ENCODE measurements at regions not wholly inside any gene's neighbourhood (a gene's known extent, or its start where the extent isn't known, plus 50 kb on each side); places are given as distances from the start of the nearest gene placed in this dataset.

DNA sequence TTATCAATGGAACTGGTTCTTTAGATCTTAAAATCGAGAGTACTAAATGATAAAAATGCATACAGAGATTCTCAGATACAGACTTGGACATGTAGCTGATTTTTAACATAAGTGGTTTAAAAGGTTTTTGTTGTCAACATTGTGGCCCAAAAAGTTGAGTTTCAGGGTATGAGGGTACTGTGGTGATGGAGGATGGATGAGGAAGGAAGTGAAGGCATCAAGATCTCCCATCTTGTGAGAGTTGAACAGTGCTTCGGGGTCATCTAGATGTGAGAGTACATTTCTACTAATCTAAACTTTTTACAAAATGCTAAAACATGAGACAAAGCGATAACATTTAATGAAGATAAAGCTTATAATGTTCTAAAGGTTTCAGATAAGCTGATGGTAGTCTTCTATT lies 452.6 kb downstream of the PCNX1 start:
- CTCF ChIA-PET = no interaction called here
- H3K36me3 Mint-ChIP-seq = peaks cover 13% of the 10 kb centered on the region
- peaks cover 13% of the 10 kb centered on the region for H3K9me3 Mint-ChIP-seq
- H3K27me3 Mint-ChIP-seq = no peaks in the 10 kb centered on the region
- peaks cover 63% of the 10 kb centered on the region for H3K4me1 Mint-ChIP-seq (ENCODE audit: low read depth)
- DNase-seq = no peak
- POLR2A ChIA-PET = interaction anchor here (1.1 to 1.3 kb wide), 2 partner anchors 13 to 39 kb away, joined by 3 read pairs; no protein-coding TSS in a partner anchor
- intact Hi-C loops (cut with micrococcal nuclease) = no loop called here
- no peak overlapping the region for H3K4me3 Mint-ChIP-seq
- H3K27ac Mint-ChIP-seq = no peak overlapping the region

DNA sequence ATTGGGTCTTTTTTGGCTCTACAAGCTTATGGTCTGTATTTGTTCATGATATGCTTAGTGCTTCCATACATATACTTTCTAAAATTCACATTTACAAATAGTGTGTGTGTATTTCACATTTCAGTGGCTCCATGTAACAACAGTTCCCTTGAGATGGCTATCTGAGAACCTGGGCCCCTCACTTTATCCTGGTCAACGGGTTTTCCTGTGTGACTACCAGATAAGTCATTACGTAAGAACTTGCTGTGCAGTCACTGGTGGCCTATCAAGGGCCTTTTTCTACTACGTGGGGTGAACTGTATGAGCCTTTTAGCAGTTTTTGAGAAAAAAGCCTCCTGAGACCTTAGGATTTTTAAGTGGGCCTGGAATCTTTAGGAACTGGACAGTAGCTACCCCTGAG lies 454.1 kb downstream of the PCNX1 start:
- no peak for DNase-seq
- peaks cover 60% of the 10 kb centered on the region for H3K4me1 Mint-ChIP-seq (ENCODE audit: low read depth)
- H3K4me3 Mint-ChIP-seq = no peak overlapping the region
- ChIA-PET CTCF (no interaction called here), POLR2A (interaction anchor here (0.6 to 0.7 kb wide), 2 partner anchors 11 to 783 kb away, joined by 3 to 8 read pairs; no protein-coding TSS in a partner anchor)
- H3K9me3 Mint-ChIP-seq = peaks cover 13% of the 10 kb centered on the region
- no peaks in the 10 kb centered on the region for H3K27me3 Mint-ChIP-seq
- no peak overlapping the region for H3K27ac Mint-ChIP-seq
- peaks cover 13% of the 10 kb centered on the region for H3K36me3 Mint-ChIP-seq
- intact Hi-C loops (cut with micrococcal nuclease) = no loop called here

DNA sequence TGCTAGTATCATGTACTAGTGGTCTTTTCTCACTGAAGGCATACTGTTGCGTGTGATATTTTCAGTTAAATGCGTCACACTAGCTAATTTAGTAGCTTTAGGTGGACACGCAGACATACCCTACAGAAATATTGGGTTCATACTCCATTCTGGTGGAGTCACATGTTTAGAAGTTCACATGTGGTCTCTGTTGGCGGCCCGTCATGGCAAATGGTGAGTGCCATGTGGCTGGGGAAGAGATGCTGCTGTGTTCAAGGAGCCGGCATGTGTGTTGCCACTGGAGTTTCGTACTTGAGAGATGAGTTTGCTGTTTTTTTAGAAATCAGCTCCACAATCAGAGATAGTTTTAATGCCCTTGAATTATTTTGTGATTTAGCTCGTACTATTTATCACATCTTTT lies 454.6 kb downstream of the PCNX1 start:
- intact Hi-C loops (cut with micrococcal nuclease) = no loop called here
- CTCF ChIA-PET = no interaction called here
- Mint-ChIP-seq H3K4me3 (no peak overlapping the region), H3K9me3 (peaks cover 13% of the 10 kb centered on the region), H3K36me3 (peaks cover 13% of the 10 kb centered on the region), H3K27ac (no peak overlapping the region), H3K27me3 (no peaks in the 10 kb centered on the region), H3K4me1 (ENCODE audit: low read depth) (peaks cover 60% of the 10 kb centered on the region)
- DNase-seq = no peak
- POLR2A ChIA-PET = interaction anchor here (0.7 kb wide), 1 partner anchor 10 kb away, joined by 3 read pairs; no protein-coding TSS in a partner anchor

DNA sequence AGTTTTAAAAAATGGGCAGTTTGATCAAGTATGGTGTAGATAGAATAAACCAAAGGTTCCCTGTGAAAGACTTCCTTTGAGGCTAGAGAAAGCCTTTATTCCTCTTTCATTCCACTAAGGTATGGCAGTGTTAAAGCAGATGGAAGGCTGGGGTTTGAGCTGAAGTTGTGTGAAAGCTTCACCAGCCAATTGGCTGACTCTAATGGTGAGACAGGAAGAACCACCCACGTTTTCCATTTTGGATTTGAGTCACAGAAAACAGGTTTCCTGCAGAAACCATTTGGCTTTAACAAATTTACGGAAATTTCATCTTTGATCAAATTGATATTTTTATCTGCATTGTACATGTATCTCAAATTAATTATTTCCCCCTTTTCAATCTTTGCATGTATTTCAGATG lies 455.0 kb downstream of the PCNX1 start:
- ChIA-PET CTCF (no interaction called here), POLR2A (interaction anchor here (0.7 kb wide), 1 partner anchor 10 kb away, joined by 3 read pairs; no protein-coding TSS in a partner anchor)
- Mint-ChIP-seq H3K27me3 (no peaks in the 10 kb centered on the region), H3K36me3 (peaks cover 13% of the 10 kb centered on the region), H3K9me3 (peaks cover 13% of the 10 kb centered on the region), H3K27ac (no peak overlapping the region), H3K4me1 (ENCODE audit: low read depth) (peaks cover 60% of the 10 kb centered on the region), H3K4me3 (no peak overlapping the region)
- DNase-seq = no peak
- intact Hi-C loops (cut with micrococcal nuclease) = no loop called here

DNA sequence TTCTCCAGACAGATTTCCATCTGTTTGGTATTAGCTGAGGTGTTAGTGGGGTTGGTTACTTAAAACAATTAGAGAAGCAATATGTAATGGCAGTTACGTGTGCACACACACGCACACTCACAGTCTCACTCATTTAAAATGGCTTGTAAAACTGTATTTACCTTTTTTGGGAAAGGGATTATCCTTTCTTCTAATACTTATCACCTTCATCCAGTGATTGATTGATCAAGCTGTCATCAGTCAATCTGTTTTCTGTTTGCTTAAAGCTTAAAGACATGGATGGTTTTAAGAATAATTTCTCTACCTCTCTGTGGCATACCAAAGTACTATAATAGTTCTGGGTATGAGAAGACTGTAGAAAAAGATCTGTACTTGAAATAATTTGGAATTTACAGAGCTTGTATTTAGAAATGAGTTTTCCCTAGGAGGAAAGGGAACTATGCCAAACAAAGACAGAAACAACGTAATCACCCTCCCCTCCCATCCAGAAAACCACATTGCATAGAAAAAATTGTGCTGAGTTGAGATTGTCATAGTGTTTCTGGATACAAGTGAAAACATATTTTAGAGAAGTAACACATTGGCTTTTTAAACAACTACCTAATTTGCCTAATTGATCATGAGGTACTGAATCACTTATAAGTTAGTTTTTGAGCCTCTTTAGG lies 455.8 kb downstream of the PCNX1 start:
- H3K9me3 Mint-ChIP-seq = peaks cover 15% of the 10 kb centered on the region
- CTCF ChIA-PET = no interaction called here
- intact Hi-C loops (cut with micrococcal nuclease) = no loop called here
- H3K27ac Mint-ChIP-seq = no peak overlapping the region
- POLR2A ChIA-PET = no interaction called here
- H3K4me3 Mint-ChIP-seq = no peak overlapping the region
- peaks cover 58% of the 10 kb centered on the region for H3K4me1 Mint-ChIP-seq (ENCODE audit: low read depth)
- peaks cover 14% of the 10 kb centered on the region for H3K36me3 Mint-ChIP-seq
- H3K27me3 Mint-ChIP-seq = no peaks in the 10 kb centered on the region
- no peak for DNase-seq

DNA sequence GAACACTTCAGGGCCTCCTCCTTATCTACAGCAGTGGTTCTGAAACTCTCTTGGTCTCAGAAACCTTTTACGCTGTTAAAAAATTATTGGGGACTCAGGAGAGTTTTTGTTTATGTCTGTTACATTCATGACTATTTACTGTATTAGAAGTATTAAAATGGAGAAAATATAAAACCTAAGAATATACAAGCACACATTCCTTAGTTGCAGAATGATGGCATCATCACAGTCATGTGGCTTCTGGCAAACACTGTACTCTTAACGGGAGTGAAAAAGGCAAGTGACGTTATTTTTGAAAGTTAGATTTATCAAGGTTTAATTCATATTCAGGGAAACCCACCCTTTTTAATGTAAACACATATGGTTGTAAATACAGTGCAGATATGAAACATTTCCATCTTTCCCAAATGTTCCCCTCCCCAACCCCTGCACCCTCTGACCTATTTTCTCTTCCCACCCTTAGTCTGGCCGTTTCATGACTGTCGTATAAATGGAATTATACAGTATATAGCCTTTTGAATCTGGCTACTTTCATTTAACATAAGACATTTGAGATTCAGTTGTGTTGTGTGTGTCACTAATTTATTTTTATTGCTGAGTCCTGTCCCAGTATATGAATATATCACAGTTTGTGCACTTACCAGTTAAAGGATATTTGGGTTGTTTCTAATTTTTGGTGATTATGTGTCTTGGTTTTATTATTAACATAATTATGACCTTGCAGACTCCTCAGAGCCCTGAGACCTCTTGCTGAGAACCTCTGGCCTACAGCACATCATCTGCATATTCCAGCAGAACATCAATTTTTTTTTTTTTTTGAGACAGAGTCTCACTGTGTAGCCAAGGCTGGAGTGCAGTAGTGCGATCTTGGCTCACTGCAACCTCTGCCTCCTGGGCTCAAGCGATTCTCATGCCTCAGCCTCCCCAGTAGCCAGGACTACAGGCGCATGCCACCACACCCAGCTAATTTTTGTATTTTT lies 457.0 kb downstream of the PCNX1 start:
- H3K27ac Mint-ChIP-seq = no peak overlapping the region
- peaks cover 47% of the 10 kb centered on the region for H3K4me1 Mint-ChIP-seq (ENCODE audit: low read depth)
- ChIA-PET CTCF (no interaction called here), POLR2A (no interaction called here)
- peaks cover 4% of the 10 kb centered on the region for H3K9me3 Mint-ChIP-seq
- H3K27me3 Mint-ChIP-seq = no peaks in the 10 kb centered on the region
- H3K4me3 Mint-ChIP-seq = no peak overlapping the region
- no peak for DNase-seq
- intact Hi-C loops (cut with micrococcal nuclease) = no loop called here
- peaks cover 5% of the 10 kb centered on the region for H3K36me3 Mint-ChIP-seq

DNA sequence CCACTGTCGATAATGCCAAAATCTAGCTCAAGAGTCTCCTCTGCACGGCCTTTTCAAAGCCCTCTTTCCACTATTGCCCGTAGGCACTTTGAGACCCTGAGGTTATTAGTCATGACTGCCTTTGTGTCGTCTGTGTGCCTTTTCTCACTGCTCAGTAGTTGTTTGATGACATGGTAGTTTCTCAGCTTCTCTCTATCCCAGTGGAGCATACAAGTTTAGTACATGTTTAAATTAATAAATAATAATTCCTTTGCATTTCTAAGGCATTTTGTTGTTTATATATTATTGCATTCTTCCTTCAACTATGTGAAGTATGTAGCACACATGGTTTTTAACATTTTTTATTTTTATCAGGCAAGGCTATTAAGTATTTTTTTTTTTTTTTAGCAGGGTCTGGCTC lies 458.1 kb downstream of the PCNX1 start:
- peaks cover 41% of the 10 kb centered on the region for H3K4me1 Mint-ChIP-seq (ENCODE audit: low read depth)
- H3K27ac Mint-ChIP-seq = no peak overlapping the region
- H3K27me3 Mint-ChIP-seq = no peaks in the 10 kb centered on the region
- CTCF ChIA-PET = no interaction called here
- DNase-seq = no peak
- peaks cover 2% of the 10 kb centered on the region for H3K9me3 Mint-ChIP-seq
- intact Hi-C loops (cut with micrococcal nuclease) = no loop called here
- H3K4me3 Mint-ChIP-seq = no peak overlapping the region
- peaks cover 5% of the 10 kb centered on the region for H3K36me3 Mint-ChIP-seq
- POLR2A ChIA-PET = no interaction called here

DNA sequence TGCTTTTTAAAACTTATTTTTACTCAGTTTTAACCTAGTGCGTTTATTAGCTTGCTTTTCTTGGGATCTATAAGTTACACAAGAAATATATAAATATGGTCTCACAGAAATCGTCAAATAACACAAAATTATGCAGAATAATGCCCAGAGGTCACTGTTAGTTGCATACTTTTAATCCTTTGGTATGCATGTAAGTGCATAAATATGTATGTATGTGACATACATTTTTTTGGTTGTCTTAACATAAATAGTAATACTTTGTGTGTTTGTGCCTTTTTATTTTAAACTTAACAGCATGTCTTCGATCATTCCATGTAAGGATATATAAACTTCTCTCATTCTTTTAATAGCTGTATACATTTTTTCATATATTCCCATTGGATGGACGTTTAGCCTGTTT lies 459.6 kb downstream of the PCNX1 start:
- Mint-ChIP-seq H3K4me3 (no peak overlapping the region), H3K27ac (no peak overlapping the region), H3K36me3 (peaks cover 5% of the 10 kb centered on the region), H3K27me3 (no peaks in the 10 kb centered on the region), H3K9me3 (peaks cover 2% of the 10 kb centered on the region), H3K4me1 (ENCODE audit: low read depth) (peaks cover 33% of the 10 kb centered on the region)
- ChIA-PET POLR2A (no interaction called here), CTCF (no interaction called here)
- no peak for DNase-seq
- intact Hi-C loops (cut with micrococcal nuclease) = no loop called here

DNA sequence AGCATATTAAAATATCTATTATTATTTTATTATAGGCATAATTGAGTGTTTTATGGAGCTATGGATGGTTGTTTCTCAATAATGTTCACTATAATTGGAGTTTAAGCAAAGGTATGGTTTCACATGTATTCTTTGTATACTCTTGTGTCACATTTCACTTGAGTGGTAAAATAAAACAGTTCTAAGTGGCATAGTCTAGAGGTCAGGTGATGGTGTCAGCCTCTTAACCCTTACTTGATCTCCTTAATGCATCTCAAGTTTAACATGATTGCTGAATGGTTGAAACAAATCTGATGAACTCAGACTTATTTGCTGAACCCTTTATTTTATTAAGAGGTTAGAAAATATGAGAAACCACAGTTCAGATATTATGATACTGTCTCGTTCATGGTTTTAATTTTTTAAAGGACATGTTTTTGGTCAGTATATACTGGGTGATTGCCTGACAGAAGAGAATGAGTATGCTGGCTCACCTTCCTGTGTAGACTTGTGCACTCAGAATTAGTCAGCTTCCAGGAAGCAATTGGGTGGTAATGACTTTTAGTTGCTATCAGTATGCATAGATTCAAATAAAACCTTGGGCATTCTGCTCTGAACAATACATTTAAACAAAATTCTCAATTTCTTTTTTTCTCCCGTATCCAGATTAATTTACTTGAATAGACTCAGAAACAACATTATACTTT lies 464.6 kb downstream of the PCNX1 start:
- H3K27ac Mint-ChIP-seq = peak overlapping the region; percentile 2

DNA sequence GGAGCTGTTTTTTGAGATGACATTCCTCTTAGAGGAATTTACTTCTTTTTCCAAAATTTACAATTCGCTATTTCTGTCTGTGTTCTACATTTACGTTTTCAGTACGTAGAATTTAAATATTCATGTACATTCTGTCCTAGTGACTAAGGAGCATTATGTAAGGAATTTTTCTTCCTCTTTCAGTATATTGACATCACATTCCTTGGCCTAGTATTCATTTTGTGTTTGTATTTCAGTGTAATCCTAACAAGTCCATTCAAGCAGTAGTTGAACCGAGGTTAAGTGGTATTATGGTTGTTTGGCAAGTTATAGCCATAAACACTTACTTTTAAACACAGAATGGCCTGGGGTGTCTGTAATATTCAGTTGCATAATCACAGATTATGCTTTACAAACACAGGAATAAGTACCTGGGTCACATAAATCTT lies 465.2 kb downstream of the PCNX1 start:
- H3K4me3 Mint-ChIP-seq = no peak overlapping the region
- intact Hi-C loops (cut with micrococcal nuclease) = loop anchor here (2.0 kb wide), 1 partner anchor 26 kb away; no protein-coding TSS in a partner anchor
- H3K27me3 Mint-ChIP-seq = no peaks in the 10 kb centered on the region
- peaks cover 8% of the 10 kb centered on the region for H3K36me3 Mint-ChIP-seq
- ChIA-PET POLR2A (interaction anchor here (0.7 to 0.8 kb wide), 2 partner anchors 11 to 12 kb away, joined by 3 read pairs; no protein-coding TSS in a partner anchor), CTCF (no interaction called here)
- peaks cover 20% of the 10 kb centered on the region for H3K4me1 Mint-ChIP-seq (ENCODE audit: low read depth)
- no peak for DNase-seq
- H3K9me3 Mint-ChIP-seq = peaks cover 8% of the 10 kb centered on the region
- H3K27ac Mint-ChIP-seq = peak overlapping the region; percentile 2

More for the DNA sequence above, 464.6 kb downstream of the PCNX1 start:
- ChIA-PET POLR2A (interaction anchor here (0.7 to 0.8 kb wide), 2 partner anchors 10 to 12 kb away, joined by 3 read pairs; no protein-coding TSS in a partner anchor), CTCF (no interaction called here)
- no peaks in the 10 kb centered on the region for H3K27me3 Mint-ChIP-seq
- peaks cover 6% of the 10 kb centered on the region for H3K36me3 Mint-ChIP-seq
- no peak for DNase-seq
- no peak overlapping the region for H3K4me3 Mint-ChIP-seq
- H3K9me3 Mint-ChIP-seq = peaks cover 6% of the 10 kb centered on the region
- intact Hi-C loops (cut with micrococcal nuclease) = loop anchor here (2.0 kb wide), 1 partner anchor 27 kb away; no protein-coding TSS in a partner anchor
- peaks cover 20% of the 10 kb centered on the region for H3K4me1 Mint-ChIP-seq (ENCODE audit: low read depth)

DNA sequence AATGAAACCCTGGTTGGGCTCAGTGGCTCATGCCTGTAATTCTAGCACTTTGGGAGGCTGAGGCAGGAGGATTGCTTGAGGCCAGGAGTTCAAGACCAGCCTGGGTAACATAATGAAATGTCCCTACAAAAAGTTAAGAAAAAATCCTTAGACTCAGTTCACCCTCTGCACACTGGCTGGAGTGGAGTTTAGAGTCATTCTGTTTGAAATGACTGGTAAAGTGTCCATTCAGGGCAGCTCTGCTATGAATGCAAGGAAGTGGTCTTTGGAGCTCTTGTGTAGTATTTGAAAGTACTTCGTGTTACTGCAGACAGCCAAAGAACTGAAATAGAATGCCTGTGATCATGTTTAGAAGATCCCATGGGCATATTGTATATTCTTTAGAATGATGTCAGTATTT lies 466.5 kb downstream of the PCNX1 start:
- Mint-ChIP-seq H3K27me3 (no peaks in the 10 kb centered on the region), H3K4me3 (no peak overlapping the region), H3K36me3 (peaks cover 19% of the 10 kb centered on the region), H3K9me3 (peaks cover 14% of the 10 kb centered on the region), H3K27ac (no peak overlapping the region), H3K4me1 (ENCODE audit: low read depth) (peaks cover 32% of the 10 kb centered on the region)
- ChIA-PET CTCF (interaction anchor here (0.6 kb wide), 2 partner anchors 98 to 181 kb away, joined by 3 read pairs; no protein-coding TSS in a partner anchor), POLR2A (no interaction called here)
- no peak for DNase-seq
- intact Hi-C loops (cut with micrococcal nuclease) = loop anchor here (2.0 kb wide), 1 partner anchor 25 kb away; no protein-coding TSS in a partner anchor

DNA sequence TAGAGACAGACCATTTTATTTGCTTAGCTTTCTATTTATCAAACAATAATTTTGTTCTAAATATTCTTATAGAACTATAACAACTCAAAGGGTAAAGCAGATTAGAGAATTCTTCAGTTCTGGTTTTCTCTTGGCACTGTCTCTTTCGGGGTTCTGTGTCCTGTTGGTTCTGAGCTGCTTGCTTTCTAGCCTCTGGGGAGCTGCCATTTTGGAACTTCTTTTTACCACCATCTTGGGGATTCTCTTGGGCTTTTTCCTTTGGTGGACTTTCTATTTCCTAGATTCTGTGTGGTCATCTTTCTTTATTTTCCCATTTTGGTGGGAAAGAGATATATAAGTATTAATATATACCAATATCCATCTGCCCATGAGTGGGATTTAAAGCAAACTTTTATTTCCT lies 467.7 kb downstream of the PCNX1 start:
- Mint-ChIP-seq H3K27me3 (no peaks in the 10 kb centered on the region), H3K9me3 (peaks cover 14% of the 10 kb centered on the region), H3K4me1 (ENCODE audit: low read depth) (peaks cover 36% of the 10 kb centered on the region), H3K4me3 (no peak overlapping the region), H3K36me3 (peaks cover 23% of the 10 kb centered on the region), H3K27ac (no peak overlapping the region)
- CTCF ChIA-PET = interaction anchor here (1.2 kb wide), 1 partner anchor 29 kb away, joined by 3 read pairs; no protein-coding TSS in a partner anchor
- intact Hi-C loops (cut with micrococcal nuclease) = no loop called here
- no peak for DNase-seq
- POLR2A ChIA-PET = no interaction called here

Data from activated CD4-positive, alpha-beta memory T cell treated with anti-CD3 and anti-CD28 coated beads for 36 hours (primary cell).